HUES64 (cell line): ENCODE measurements at regions not wholly inside any gene's neighbourhood (a gene's known extent, or its start where the extent isn't known, plus 50 kb on each side); places are given as distances from the start of the nearest gene placed in this dataset.
"Not testable (repeated sequence)": the region's sequence is repeated elsewhere in the genome, so short reads cannot be mapped to it uniquely, and the experiment has no call there.

Experiments
- H3K27ac ChIP-seq: 2 replicates; pipeline ENCODE4 v1.7.0; 2013; ENCODE audit warnings: low read depth, low read length, inconsistent platforms
- H3K27me3 ChIP-seq: 2 replicates; pipeline ENCODE4 v1.6.1; 2013; ENCODE audit warnings: mild to moderate bottlenecking, low read length; ENCODE audit not compliant: insufficient read depth
- H3K36me3 ChIP-seq: 2 replicates; pipeline ENCODE4 v1.6.1; 2013; ENCODE audit warnings: mild to moderate bottlenecking, low read length; ENCODE audit not compliant: insufficient read depth
- H3K4me1 ChIP-seq: 2 replicates; pipeline ENCODE4 v1.6.1; 2013; ENCODE audit warnings: mild to moderate bottlenecking, low read length, moderate library complexity; ENCODE audit not compliant: insufficient read depth
- H3K4me3 ChIP-seq: 2 replicates; pipeline ENCODE4 v1.5.1; 2013; ENCODE audit warnings: mild to moderate bottlenecking, low read length, moderate library complexity
- H3K9ac ChIP-seq: 2 replicates; pipeline ENCODE4 v1.6.1; 2013; ENCODE audit warnings: mild to moderate bottlenecking, low read depth, low read length
- H3K9me3 ChIP-seq: 2 replicates; pipeline ENCODE4 v1.6.1; 2013; ENCODE audit warnings: low read depth, low read length; ENCODE audit not compliant: insufficient read depth
- WGBS: fragments of 150-250, 120-280 bp; methylation state at CpG from one replicate; pipeline ENCODE4 v1.1.7; 2013; ENCODE audit warnings: missing lambda C conversion rate; 5-methylcytosine and 5-hydroxymethylcytosine counted together

DNA sequence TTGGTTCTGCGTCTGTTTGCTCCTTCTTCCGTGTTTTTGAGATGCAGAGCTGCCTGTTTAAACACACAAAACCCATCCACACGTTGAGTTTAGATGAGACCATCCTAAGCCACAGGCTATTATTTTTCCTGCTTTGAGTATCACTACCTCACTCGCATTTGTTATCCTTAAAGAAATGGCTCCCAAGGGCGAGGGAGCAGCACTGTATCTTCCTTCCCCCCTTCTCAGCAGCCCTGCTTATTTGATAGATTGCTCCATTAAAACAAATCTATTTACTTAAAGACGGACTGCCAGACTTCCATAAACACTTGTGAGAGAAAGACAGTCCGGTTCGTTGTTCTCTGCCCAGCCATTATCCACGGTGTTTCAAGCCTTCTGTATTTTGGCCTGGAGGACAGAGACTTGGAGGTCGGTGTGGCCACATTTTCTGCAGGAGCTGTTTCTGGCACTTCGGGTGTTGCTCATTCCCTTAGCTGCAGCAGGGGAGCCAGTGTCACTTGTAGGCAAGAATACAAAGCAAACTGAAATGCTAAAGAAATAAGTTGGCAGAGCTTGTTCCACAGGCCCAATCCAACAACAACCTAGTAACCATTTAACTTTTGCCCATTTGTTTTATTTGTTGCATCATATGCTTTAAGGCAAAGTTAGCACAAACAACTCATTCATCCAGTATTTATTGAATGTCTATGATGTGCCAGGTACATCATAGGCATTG lies 275.4 kb downstream of the TTC6 start:
- Histone ChIP-seq H3K4me3 (no peak overlapping the region), H3K4me1 (peaks cover 3% of the 10 kb centered on the region; the same call in 1 of the 2 replicates), H3K27me3 (no peaks in the 10 kb centered on the region), H3K9ac (no peak overlapping the region), H3K36me3 (no peaks in the 10 kb centered on the region), H3K9me3 (no peaks in the 10 kb centered on the region), H3K27ac (no peak overlapping the region)
- WGBS: 86% methylated on average over 11 of the region's 11 CpGs

DNA sequence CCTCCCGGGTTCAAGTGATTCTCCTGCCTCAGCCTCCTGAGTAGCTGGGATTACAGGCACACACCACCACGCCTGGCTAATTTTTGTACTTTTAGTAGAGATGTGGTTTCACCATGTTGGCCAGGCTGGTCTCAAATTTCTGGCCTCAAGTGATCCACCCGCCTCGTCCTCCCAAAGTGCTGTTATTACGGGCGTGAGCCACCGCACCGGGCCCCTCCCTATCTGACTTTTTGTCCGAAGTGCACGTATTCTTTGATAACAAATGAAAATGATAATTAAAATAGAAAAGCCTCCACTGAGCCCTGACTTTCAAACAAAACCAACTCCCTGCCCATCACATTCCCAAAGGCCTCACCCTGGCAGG lies 278.6 kb downstream of the TTC6 start:
- H3K4me3 ChIP-seq, H3K36me3 ChIP-seq, H3K9ac ChIP-seq, H3K4me1 ChIP-seq, H3K9me3 ChIP-seq, H3K27ac ChIP-seq, H3K27me3 ChIP-seq: not testable (repeated sequence)
- 97% methylated on average over 10 of the region's 10 CpGs for WGBS

DNA sequence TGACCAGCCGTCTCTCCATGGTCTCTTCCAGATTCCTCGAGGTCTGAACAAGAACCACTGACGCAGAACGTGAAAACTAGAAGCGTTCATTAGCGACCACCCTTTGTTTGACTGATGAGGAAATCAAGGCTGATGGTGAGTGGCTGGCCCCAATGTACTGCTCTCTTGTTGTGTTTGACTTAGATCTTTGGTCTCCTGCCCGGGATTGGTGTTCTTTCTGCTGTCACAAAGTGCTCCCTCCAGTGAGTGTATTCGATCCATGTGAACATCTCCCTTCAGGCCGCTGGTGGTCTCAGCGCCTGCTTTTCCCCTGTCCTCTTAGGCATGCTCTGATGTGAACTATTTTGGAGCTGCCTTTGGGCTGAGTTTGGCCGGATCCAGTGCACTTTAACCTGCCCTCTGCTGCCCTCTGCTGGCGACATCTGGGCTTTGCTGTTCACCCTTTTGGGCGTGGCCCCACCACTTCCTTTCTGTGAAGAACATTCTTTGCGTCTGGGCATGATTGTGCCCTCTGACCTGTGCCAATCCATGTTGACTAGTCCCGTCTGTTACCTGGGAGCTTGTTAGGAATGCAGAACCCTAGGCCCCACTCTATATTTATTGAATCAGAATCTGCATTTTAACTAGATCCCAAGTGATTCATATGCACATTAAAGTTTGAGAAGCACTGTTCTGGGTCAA lies 279.1 kb downstream of the TTC6 start:
- Histone ChIP-seq H3K27ac (no peak overlapping the region), H3K9ac (no peak overlapping the region), H3K9me3 (no peaks in the 10 kb centered on the region), H3K4me1 (peaks cover 3% of the 10 kb centered on the region; the same call in 1 of the 2 replicates), H3K27me3 (no peaks in the 10 kb centered on the region), H3K4me3 (no peak overlapping the region), H3K36me3 (no peaks in the 10 kb centered on the region)
- WGBS: 45% methylated on average over 15 of the region's 15 CpGs

DNA sequence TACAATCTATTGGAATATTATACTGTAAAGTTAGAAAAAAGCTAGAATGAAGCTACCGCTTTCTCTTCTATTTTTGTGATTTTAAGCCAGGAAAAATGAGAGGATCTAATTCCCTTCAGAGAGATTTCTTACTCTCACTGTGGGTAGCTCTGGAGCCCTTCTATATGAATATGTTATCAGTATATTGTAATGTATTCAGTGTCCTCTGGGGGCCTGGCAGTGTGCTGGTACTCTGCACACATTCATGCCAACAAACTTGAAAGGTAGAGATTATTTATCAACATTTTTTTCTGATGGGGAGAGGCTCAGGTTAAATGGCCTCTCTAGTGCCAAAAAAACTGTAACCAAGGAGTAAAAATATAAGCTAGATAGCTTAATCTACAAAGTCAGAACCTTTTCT lies 292.8 kb downstream of the TTC6 start:
- Histone ChIP-seq H3K9ac (no peak overlapping the region), H3K4me3 (no peak overlapping the region), H3K4me1 (0 out of 2 replicates have a peak, but pooled peaks cover under 1% of the 10 kb centered on the region), H3K9me3 (peaks cover 8% of the 10 kb centered on the region; the same call in 1 of the 2 replicates), H3K27ac (no peak overlapping the region), H3K27me3 (no peaks in the 10 kb centered on the region), H3K36me3 (no peaks in the 10 kb centered on the region)
- WGBS: 86% methylated on average over 1 of the region's 1 CpG

DNA sequence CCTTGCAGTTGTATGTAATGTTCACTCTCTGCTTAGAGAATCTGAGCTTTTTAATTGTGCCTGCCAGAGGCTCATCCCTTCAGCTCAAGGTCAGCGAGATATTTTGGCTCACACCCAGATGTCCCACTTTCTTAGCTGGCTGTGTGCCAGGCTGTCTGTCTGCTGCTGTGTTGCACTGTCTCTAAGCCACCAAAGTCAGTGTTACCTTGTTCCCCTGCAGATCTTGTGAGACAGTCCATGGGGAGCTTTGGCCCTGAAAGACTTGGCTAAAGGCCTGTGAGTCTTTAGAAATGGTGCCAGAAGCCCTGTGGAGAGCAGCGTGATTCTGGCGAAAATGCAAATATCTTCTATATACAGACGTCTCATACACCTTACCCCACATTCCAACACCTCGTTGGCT lies 293.7 kb downstream of the TTC6 start:
- peaks cover 8% of the 10 kb centered on the region; the same call in 1 of the 2 replicates for H3K9me3 ChIP-seq
- no peak overlapping the region for H3K27ac ChIP-seq
- no peak overlapping the region for H3K9ac ChIP-seq
- H3K4me3 ChIP-seq: no peak overlapping the region
- H3K27me3 ChIP-seq: no peaks in the 10 kb centered on the region
- H3K4me1 ChIP-seq: peaks cover 8% of the 10 kb centered on the region
- 63% methylated on average over 5 of the region's 5 CpGs for WGBS
- H3K36me3 ChIP-seq: no peaks in the 10 kb centered on the region

DNA sequence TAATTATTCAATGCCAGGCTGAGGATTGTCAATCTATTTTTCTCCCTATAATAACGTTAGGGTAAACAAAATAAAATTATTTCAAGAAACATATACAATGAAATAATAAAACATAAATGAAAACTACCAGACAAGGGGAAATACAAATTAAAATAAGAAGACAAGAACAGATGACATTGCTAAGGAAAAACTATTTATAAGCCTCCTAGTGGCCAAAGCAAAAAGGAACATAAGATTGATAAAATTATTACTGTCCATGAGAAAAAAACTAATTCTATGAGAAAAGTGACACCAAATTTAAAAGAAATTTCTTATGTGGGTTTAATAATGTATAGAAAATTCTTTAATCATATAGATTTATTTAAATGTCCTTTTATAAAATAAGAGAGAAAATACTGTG lies 294.7 kb downstream of the TTC6 start:
- Histone ChIP-seq H3K36me3 (no peaks in the 10 kb centered on the region), H3K4me1 (peaks cover 18% of the 10 kb centered on the region)
- WGBS: no CpG with 5 or more reads among the region's 1 CpG

DNA sequence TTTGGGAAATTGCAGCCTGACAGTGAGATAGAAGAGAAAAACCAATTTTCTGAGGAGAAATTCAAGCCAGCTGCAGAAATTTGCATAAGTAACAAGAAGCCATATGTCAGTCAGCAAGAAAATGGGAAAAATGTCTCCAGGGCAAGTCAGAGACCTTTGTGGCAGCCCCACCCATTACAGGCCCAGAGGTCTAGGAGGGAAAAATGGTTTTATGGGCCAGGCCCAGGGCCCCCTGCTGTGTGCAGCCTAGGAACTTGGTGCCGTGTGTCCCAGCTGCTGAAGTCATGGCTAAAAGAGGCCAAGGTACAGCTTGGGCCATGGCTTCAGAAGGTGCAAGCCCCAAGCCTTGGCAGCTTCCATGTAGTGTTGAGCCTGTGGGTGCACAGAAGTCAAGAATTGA lies 296.1 kb downstream of the TTC6 start:
- 88% methylated on average over 1 of the region's 1 CpG for WGBS
- not testable (repeated sequence) for H3K9ac ChIP-seq, H3K36me3 ChIP-seq, H3K27ac ChIP-seq, H3K27me3 ChIP-seq, H3K9me3 ChIP-seq, H3K4me3 ChIP-seq
- peaks cover 18% of the 10 kb centered on the region for H3K4me1 ChIP-seq

More for the DNA sequence above, 294.7 kb downstream of the TTC6 start:
- no peak overlapping the region for H3K4me3 ChIP-seq
- H3K9me3 ChIP-seq: peaks cover 8% of the 10 kb centered on the region; the same call in 1 of the 2 replicates
- H3K9ac ChIP-seq: no peak overlapping the region
- no peak overlapping the region for H3K27ac ChIP-seq
- H3K27me3 ChIP-seq: no peaks in the 10 kb centered on the region

DNA sequence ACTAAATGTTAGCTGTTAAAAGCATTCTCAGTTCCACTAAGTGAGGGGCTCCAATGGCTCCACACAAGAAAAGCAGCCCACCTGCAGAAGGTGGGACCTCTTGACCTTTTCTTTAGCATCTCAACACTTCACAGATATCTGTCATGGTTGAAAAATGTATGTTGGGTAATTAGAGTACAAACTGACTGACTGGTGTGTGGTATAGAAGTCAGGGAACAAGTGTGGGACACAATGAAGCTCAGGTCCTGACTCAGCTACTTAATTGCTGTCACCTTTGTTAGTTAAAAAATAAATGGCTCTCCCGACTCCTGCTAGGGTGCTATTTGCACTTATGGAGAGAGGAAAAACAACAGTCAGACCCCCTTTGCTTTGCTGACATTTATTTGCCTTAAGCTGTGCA lies 299.0 kb downstream of the TTC6 start:
- H3K27ac ChIP-seq: 0 out of 2 replicates have a peak overlapping the region, but pooled peaks have one; percentile 19
- no peak overlapping the region for H3K9ac ChIP-seq
- H3K4me1 ChIP-seq: peaks cover 18% of the 10 kb centered on the region
- no peaks in the 10 kb centered on the region for H3K27me3 ChIP-seq
- no peak overlapping the region for H3K4me3 ChIP-seq
- H3K9me3 ChIP-seq: peaks cover 8% of the 10 kb centered on the region; the same call in 1 of the 2 replicates
- WGBS: 19% methylated on average over 1 of the region's 1 CpG
- no peaks in the 10 kb centered on the region for H3K36me3 ChIP-seq

DNA sequence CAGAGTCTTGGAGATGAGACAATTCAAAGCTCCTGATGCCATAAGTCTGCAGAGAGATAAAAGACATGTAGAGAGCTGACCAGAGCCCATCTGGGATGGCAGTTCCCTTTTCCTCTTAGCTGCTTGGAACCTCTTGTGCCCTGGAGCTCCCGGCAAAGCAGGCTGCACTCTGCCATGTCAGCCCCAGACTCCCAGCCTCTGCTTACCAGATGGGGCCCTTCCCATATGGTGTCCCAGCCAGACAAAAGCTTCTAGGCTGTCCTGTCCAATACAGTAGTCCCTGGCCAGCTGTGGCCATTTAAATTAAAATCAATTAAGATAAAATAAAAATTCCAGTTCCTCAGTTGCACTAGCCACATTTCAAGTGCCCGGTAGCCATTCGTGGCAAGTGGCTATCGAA lies 303.9 kb downstream of the TTC6 start:
- Histone ChIP-seq H3K36me3 (no peaks in the 10 kb centered on the region), H3K9ac (no peak overlapping the region), H3K27ac (no peak overlapping the region), H3K4me1 (peaks cover 7% of the 10 kb centered on the region), H3K4me3 (no peak overlapping the region), H3K9me3 (no peaks in the 10 kb centered on the region), H3K27me3 (peaks cover 7% of the 10 kb centered on the region)
- 95% methylated on average over 4 of the region's 4 CpGs for WGBS

DNA sequence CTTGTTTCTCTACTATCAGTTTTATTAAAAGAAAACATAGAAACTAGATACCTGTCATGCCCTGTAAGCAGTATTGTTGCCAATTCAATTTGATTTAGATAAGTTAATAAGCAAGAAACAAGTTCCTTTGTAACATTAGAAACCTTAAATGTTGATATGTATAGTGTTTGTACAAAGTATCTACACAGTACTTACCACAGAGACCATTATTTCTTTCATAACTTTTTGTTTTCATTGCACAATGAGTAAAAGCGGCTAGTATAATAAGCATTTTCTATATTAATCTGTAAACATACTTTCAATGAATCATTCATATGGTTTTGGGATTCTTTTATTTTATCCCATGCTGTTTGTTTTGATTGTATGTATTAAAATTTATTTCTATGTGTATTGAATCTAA lies 305.1 kb downstream of the TTC6 start:
- Histone ChIP-seq H3K9me3 (no peaks in the 10 kb centered on the region), H3K36me3 (no peaks in the 10 kb centered on the region), H3K27me3 (peaks cover 7% of the 10 kb centered on the region), H3K9ac (no peak overlapping the region), H3K4me1 (no peaks in the 10 kb centered on the region; the same call in 1 of the 2 replicates), H3K27ac (no peak overlapping the region), H3K4me3 (no peak overlapping the region)
- no CpG with 5 or more reads among the region's 1 CpG for WGBS

DNA sequence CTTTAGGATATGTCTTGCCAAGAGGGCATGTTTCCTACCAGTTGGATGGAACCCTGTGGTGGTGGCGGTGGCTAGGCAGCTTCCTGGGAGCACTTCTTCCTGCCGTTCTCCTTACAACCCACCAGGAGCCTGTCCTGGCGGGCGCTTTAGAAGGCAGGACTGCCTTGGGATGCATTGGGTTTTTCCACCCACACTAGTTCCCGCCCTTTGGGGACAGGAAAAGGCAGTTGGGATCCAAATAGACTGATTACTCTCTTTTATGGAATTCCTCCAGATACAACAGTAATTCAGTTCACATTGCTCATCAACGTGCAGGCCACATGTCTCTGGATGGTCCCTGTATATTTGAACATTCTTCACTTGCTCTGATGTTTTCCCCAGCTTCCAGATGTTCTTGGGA lies 305.7 kb upstream of the SSTR1 start:
- no peak overlapping the region for H3K4me3 ChIP-seq
- no peak overlapping the region for H3K27ac ChIP-seq
- 89% methylated on average over 6 of the region's 6 CpGs for WGBS

More for the DNA sequence above, 305.7 kb upstream of the SSTR1 start:
- H3K36me3 ChIP-seq: no peaks in the 10 kb centered on the region
- H3K9ac ChIP-seq: no peak overlapping the region
- peaks cover 7% of the 10 kb centered on the region for H3K27me3 ChIP-seq
- peaks cover 4% of the 10 kb centered on the region; the same call in 1 of the 2 replicates for H3K9me3 ChIP-seq
- H3K4me1 ChIP-seq: no peaks in the 10 kb centered on the region; the same call in 1 of the 2 replicates
